H9 (cell line): ENCODE measurements at regions not wholly inside any gene's neighbourhood (a gene's known extent, or its start where the extent isn't known, plus 50 kb on each side); places are given as distances from the start of the nearest gene placed in this dataset.

ENCODE experiments used
- DNase-seq: peaks from one replicate; pipeline ENCODE4 v3.0.0-alpha.2; 2017
- H2AFZ ChIP-seq: one replicate; pipeline ENCODE4 v1.6.1; 2013; ENCODE audit warnings: mild to moderate bottlenecking, low read length, control low read depth, moderate library complexity
- H2AK5ac ChIP-seq: 2 replicates; pipeline ENCODE4 v1.6.1; 2013; ENCODE audit warnings: low read length, control low read depth, mixed read lengths; ENCODE audit not compliant: insufficient read length
- H2BK120ac ChIP-seq: one replicate; pipeline ENCODE4 v1.6.1; 2013; ENCODE audit warnings: low read depth, mild to moderate bottlenecking, low read length, control low read depth, inconsistent platforms; ENCODE audit not compliant: poor library complexity, severe bottlenecking
- H2BK12ac ChIP-seq: 2 replicates; pipeline ENCODE4 v1.6.1; 2013; ENCODE audit warnings: low read length, control low read depth, mixed read lengths, low read depth; ENCODE audit not compliant: insufficient read length
- H2BK15ac ChIP-seq: 2 replicates; pipeline ENCODE4 v1.6.1; 2013; ENCODE audit warnings: low read depth, low read length, control low read depth
- H2BK20ac ChIP-seq: one replicate; pipeline ENCODE4 v1.6.1; 2013; ENCODE audit warnings: low read depth, mild to moderate bottlenecking, low read length, control low read depth, inconsistent platforms; ENCODE audit not compliant: poor library complexity, severe bottlenecking
- H2BK5ac ChIP-seq: 2 replicates; pipeline ENCODE4 v1.6.1; 2013; ENCODE audit warnings: low read length, control low read depth, mixed read lengths; ENCODE audit not compliant: insufficient read length
- H3K14ac ChIP-seq: 2 replicates; pipeline ENCODE4 v1.6.1; 2013; ENCODE audit warnings: low read length, control low read depth; ENCODE audit not compliant: insufficient read depth
- H3K18ac ChIP-seq: 2 replicates; pipeline ENCODE4 v1.6.1; 2013; ENCODE audit warnings: low read depth, mild to moderate bottlenecking, mixed read lengths, low read length, control low read depth; ENCODE audit not compliant: insufficient read length
- H3K23ac ChIP-seq: 2 replicates; pipeline ENCODE4 v1.6.1; 2013; ENCODE audit warnings: low read length, control low read depth, mixed read lengths, low read depth; ENCODE audit not compliant: insufficient read length
- H3K23me2 ChIP-seq: 2 replicates; pipeline ENCODE4 v1.6.1; 2013; ENCODE audit warnings: low read depth, mild to moderate bottlenecking, mixed read lengths, low read length, control low read depth; ENCODE audit not compliant: insufficient read length, poor library complexity, severe bottlenecking
- H3K27ac ChIP-seq: 2 replicates; pipeline ENCODE4 v1.5.1; 2013; ENCODE audit warnings: low read length, control low read depth, mixed read lengths, low read depth; ENCODE audit not compliant: insufficient read length
- H3K27me3 ChIP-seq: 2 replicates; pipeline ENCODE4 v1.6.1; 2013; ENCODE audit warnings: low read length, control low read depth, inconsistent platforms; ENCODE audit not compliant: insufficient read depth
- H3K4ac ChIP-seq: 2 replicates; pipeline ENCODE4 v1.6.1; 2013; ENCODE audit warnings: low read depth, mild to moderate bottlenecking, control low read depth, inconsistent platforms, low read length, moderate library complexity
- H3K4me1 ChIP-seq: 2 replicates; pipeline ENCODE4 v1.6.1; 2013; ENCODE audit warnings: low read length, control low read depth, inconsistent platforms; ENCODE audit not compliant: insufficient read depth
- H3K4me2 ChIP-seq: 2 replicates; pipeline ENCODE4 v1.6.1; 2013; ENCODE audit warnings: low read length, control low read depth, mixed read lengths; ENCODE audit not compliant: insufficient read length, insufficient read depth
- H3K56ac ChIP-seq: 2 replicates; pipeline ENCODE4 v1.6.1; 2013; ENCODE audit warnings: low read depth, mild to moderate bottlenecking, mixed read lengths, low read length, control low read depth; ENCODE audit not compliant: insufficient read length
- H3K79me1 ChIP-seq: 2 replicates; pipeline ENCODE4 v1.6.1; 2013; ENCODE audit warnings: low read depth, mild to moderate bottlenecking, moderate library complexity, low read length, control low read depth, inconsistent platforms; ENCODE audit not compliant: insufficient read depth, poor library complexity, severe bottlenecking
- H3K79me2 ChIP-seq: 2 replicates; pipeline ENCODE4 v1.6.1; 2013; ENCODE audit warnings: low read length, control low read depth, inconsistent platforms; ENCODE audit not compliant: insufficient read depth
- H3K9ac ChIP-seq: 2 replicates; pipeline ENCODE4 v1.6.1; 2013; ENCODE audit warnings: low read length, control low read depth, mixed read lengths; ENCODE audit not compliant: insufficient read length; ENCODE audit errors: extremely low read depth
- H3K9me3 ChIP-seq: one replicate; pipeline ENCODE4 v1.6.1; 2013; ENCODE audit warnings: low read depth, low read length, inconsistent platforms; ENCODE audit not compliant: control insufficient read depth
- H3T11ph ChIP-seq: one replicate; pipeline ENCODE4 v1.6.1; 2013; ENCODE audit warnings: mild to moderate bottlenecking, low read length, control low read depth, inconsistent platforms
- H4K20me1 ChIP-seq: one replicate; pipeline ENCODE4 v1.6.1; 2013; ENCODE audit not compliant: control insufficient read depth, insufficient read length, insufficient read depth
- H4K5ac ChIP-seq: 2 replicates; pipeline ENCODE4 v1.6.1; 2013; ENCODE audit warnings: low read depth, mild to moderate bottlenecking, mixed read lengths, low read length, control low read depth; ENCODE audit not compliant: insufficient read length
- H4K8ac ChIP-seq: replicated peaks from 2 replicates; pipeline ENCODE4 v1.6.1; 2013; ENCODE audit warnings: low read length, control low read depth, mixed read lengths, low read depth; ENCODE audit not compliant: insufficient read length
- H4K91ac ChIP-seq: 2 replicates; pipeline ENCODE4 v1.6.1; 2013; ENCODE audit warnings: low read depth, mild to moderate bottlenecking, moderate library complexity, mixed read lengths, low read length, control low read depth; ENCODE audit not compliant: insufficient read length
- H3K27ac Mint-ChIP-seq, 3 experiments: 2 replicates in 2 of 3; 3 replicates in 1 of 3; pipeline ENCODE4 v1.8.0; 2020 to 2021; ENCODE audit warnings: mixed read lengths in 3 of 3, mild to moderate bottlenecking in 1 of 3, moderate library complexity in 1 of 3
- H3K27me3 Mint-ChIP-seq: 2 replicates; pipeline ENCODE4 v1.8.0; 2021; ENCODE audit warnings: low read depth, mild to moderate bottlenecking, moderate library complexity, mixed read lengths
- H3K36me3 Mint-ChIP-seq, 3 experiments: 2 replicates in 2 of 3; 3 replicates in 1 of 3; pipeline ENCODE4 v1.8.0; 2020 to 2021; ENCODE audit warnings: low read depth in 3 of 3, mixed read lengths in 3 of 3; ENCODE audit not compliant: insufficient read depth in 1 of 3
- H3K4me1 Mint-ChIP-seq, 2 experiments: 2 replicates each; pipeline ENCODE4 v1.8.0; 2020; ENCODE audit warnings: mixed read lengths in 2 of 2
- H3K4me3 Mint-ChIP-seq, 2 experiments: 2 replicates in 1 of 2; 3 replicates in 1 of 2; pipeline ENCODE4 v1.8.0; 2020 to 2021; ENCODE audit warnings: mild to moderate bottlenecking in 2 of 2, mixed read lengths in 2 of 2, moderate library complexity in 1 of 2
- H3K9me3 Mint-ChIP-seq, 2 experiments: 2 replicates in 1 of 2; 3 replicates in 1 of 2; pipeline ENCODE4 v1.8.0; 2020; ENCODE audit warnings: mild to moderate bottlenecking in 2 of 2, mixed read lengths in 2 of 2, moderate library complexity in 1 of 2
- CTCF ChIP-seq: fragments of 200-600 bp; sonication (generic); conservative IDR thresholded peaks from 3 replicates; pipeline ENCODE4 v1.8.0; 2021; ENCODE audit warnings: antibody characterized with exemption, mild to moderate bottlenecking

DNA sequence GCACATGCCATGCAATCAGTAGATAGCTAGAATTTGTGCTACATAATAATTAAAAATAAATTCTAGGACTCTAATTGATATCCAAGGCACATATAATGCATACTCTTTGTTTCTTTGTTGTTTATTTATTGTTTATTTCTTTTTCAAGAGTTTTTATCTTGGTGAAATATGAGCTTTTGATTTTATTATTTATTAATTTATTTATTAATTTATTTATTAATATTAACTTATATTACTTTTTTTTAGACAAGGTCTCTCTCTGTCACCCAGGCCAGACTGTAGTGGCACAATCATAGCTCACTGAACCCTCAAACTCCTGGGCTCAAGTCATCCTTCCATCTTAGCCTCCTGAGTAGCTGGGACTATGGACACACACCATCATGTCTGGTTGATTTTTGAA, 519.9 kb downstream of the HAO1 start:
- Histone ChIP-seq H3K4ac (no peak overlapping the region), H4K5ac (no peak overlapping the region), H3K4me2 (no peak overlapping the region), H3K27ac (no peak overlapping the region), H3K14ac (no peak overlapping the region), H3K23me2 (no peaks in the 10 kb centered on the region), H2AFZ (no peak overlapping the region), H4K91ac (no peak overlapping the region), H3K23ac (no peak overlapping the region), H3K9me3 (no peaks in the 10 kb centered on the region), H4K8ac (no peak overlapping the region), H3T11ph (no peak overlapping the region), H4K20me1 (no peaks in the 10 kb centered on the region), H2BK120ac (no peak overlapping the region), H2BK12ac (no peak overlapping the region), H3K9ac (no peak overlapping the region), H3K56ac (no peak overlapping the region), H3K18ac (no peak overlapping the region), H2BK15ac (no peak overlapping the region), H2AK5ac (no peak overlapping the region), H2BK5ac (no peak overlapping the region), H3K79me2 (no peaks in the 10 kb centered on the region), H2BK20ac (no peak overlapping the region), H3K79me1 (no peaks in the 10 kb centered on the region), H3K4me1 (no peaks in the 10 kb centered on the region), H3K27me3 (no peaks in the 10 kb centered on the region)
- Mint-ChIP-seq H3K4me1 (no peaks in the 10 kb centered on the region), H3K9me3 (no peaks in the 10 kb centered on the region), H3K27ac (no peak overlapping the region), H3K36me3 (no peaks in the 10 kb centered on the region), H3K27me3 (no peaks in the 10 kb centered on the region), H3K4me3 (no peak overlapping the region)
- TF ChIP-seq CTCF = no peak
- no peak for DNase-seq
